GM23248 (cell line): ENCODE measurements at regions not wholly inside any gene's neighbourhood (a gene's known extent, or its start where the extent isn't known, plus 50 kb on each side); places are given as distances from the start of the nearest gene placed in this dataset.

Source experiments
- DNase-seq: peaks from one replicate; pipeline ENCODE4 v3.0.0-alpha.2; 2015
- H2AFZ ChIP-seq: fragments of 200-600 bp; sonication (generic); 2 replicates; pipeline ENCODE4 v1.6.1; 2016; ENCODE audit warnings: antibody characterized with exemption
- H3F3A ChIP-seq: fragments of 200-600 bp; sonication (generic); 2 replicates; pipeline ENCODE4 v1.6.1; 2016; ENCODE audit warnings: mild to moderate bottlenecking, antibody characterized with exemption, mixed run types; ENCODE audit not compliant: insufficient read depth
- H3K27ac ChIP-seq: fragments of 200-600 bp; sonication (generic); 2 replicates; pipeline ENCODE4 v1.5.1; 2016; ENCODE audit warnings: mild to moderate bottlenecking
- H3K27me3 ChIP-seq: fragments of 200-600 bp; sonication (generic); replicated peaks from 2 replicates; pipeline ENCODE4 v1.6.1; 2016; ENCODE audit warnings: mild to moderate bottlenecking; ENCODE audit not compliant: insufficient read depth
- H3K36me3 ChIP-seq: fragments of 200-600 bp; sonication (generic); 2 replicates; pipeline ENCODE4 v1.6.1; 2016; ENCODE audit warnings: low read depth, mild to moderate bottlenecking
- H3K4me1 ChIP-seq: fragments of 200-600 bp; sonication (generic); 2 replicates; pipeline ENCODE4 v1.6.1; 2016; ENCODE audit warnings: mild to moderate bottlenecking; ENCODE audit not compliant: insufficient read depth
- H3K4me2 ChIP-seq: fragments of 200-600 bp; sonication (generic); one replicate; pipeline ENCODE4 v1.6.1; 2016; ENCODE audit warnings: mild to moderate bottlenecking; ENCODE audit not compliant: unreplicated experiment
- H3K4me3 ChIP-seq: fragments of 200-600 bp; sonication (generic); 2 replicates; pipeline ENCODE4 v1.5.1; 2016; ENCODE audit warnings: mild to moderate bottlenecking
- H3K79me2 ChIP-seq: fragments of 200-600 bp; sonication (generic); 2 replicates; pipeline ENCODE4 v1.6.1; 2016; ENCODE audit warnings: mild to moderate bottlenecking; ENCODE audit not compliant: insufficient read depth
- H3K9ac ChIP-seq: fragments of 200-600 bp; sonication (generic); 2 replicates; pipeline ENCODE4 v1.6.1; 2016; ENCODE audit warnings: mild to moderate bottlenecking
- H3K9me2 ChIP-seq: fragments of 200-600 bp; sonication (generic); 2 replicates; pipeline ENCODE4 v1.6.1; 2016; ENCODE audit warnings: mixed run types, mild to moderate bottlenecking, moderate library complexity; ENCODE audit not compliant: insufficient read depth
- H3K9me3 ChIP-seq: fragments of 200-600 bp; sonication (generic); one replicate; pipeline ENCODE4 v1.6.1; 2017; ENCODE audit warnings: low read depth
- H4K20me1 ChIP-seq: fragments of 200-600 bp; sonication (generic); 2 replicates; pipeline ENCODE4 v1.6.0; 2016; ENCODE audit not compliant: insufficient read depth
- EZH2 ChIP-seq: fragments of 200-600 bp; sonication (generic); IDR thresholded peaks from 2 replicates; pipeline ENCODE4 v1.6.1; 2018; ENCODE audit warnings: antibody characterized with exemption, mild to moderate bottlenecking; ENCODE audit not compliant: insufficient read depth, poor library complexity, severe bottlenecking
- EZH2phosphoT487 ChIP-seq: fragments of 200-600 bp; sonication (generic); IDR thresholded peaks from 2 replicates; pipeline ENCODE4 v1.6.1; 2018; ENCODE audit warnings: antibody characterized with exemption, moderate library complexity, mild to moderate bottlenecking, low read depth; ENCODE audit not compliant: insufficient read depth
- WGBS, 2 experiments: methylation state at CpG; one replicate each; pipeline ENCODE4 v1.1.6; 2015 to 2017; ENCODE audit warnings: low lambda C conversion rate in 2 of 2, low coverage in 1 of 2; ENCODE audit errors: missing lambda C conversion rate in 2 of 2; 5-methylcytosine and 5-hydroxymethylcytosine counted together
- in situ Hi-C: fragments of 300-500 bp; cut with MboI; formaldehyde crosslinking; loops from 2 replicates; pipeline ENCODE4 v1.15.0; 2020

GRCh38 chr1:5638582-5638981, 353.6 kb downstream of the NPHP4 start:
- 15 to 16% methylated on average over 3 of the region's 3 CpGs for WGBS, 2 experiments
- TF ChIP-seq EZH2phosphoT487 (no peak), EZH2 (no peak)
- no peak overlapping the region for H3K9ac ChIP-seq

GRCh38 chr1:5637171-5637570, 355.1 kb downstream of the NPHP4 start:
- peak; percentile 9 for DNase-seq
- no peak overlapping the region for H3K9ac ChIP-seq
- no peaks in the 10 kb centered on the region for H3K9me3 ChIP-seq
- H3K27ac ChIP-seq, result no peak overlapping the region
- H3K79me2 ChIP-seq, result no peaks in the 10 kb centered on the region
- H3F3A ChIP-seq, result no peaks in the 10 kb centered on the region
- 68 to 84% methylated on average over 2 of the region's 2 CpGs for WGBS, 2 experiments
- no peaks in the 10 kb centered on the region for H3K36me3 ChIP-seq
- H4K20me1 ChIP-seq, result no peaks in the 10 kb centered on the region
- no peaks in the 10 kb centered on the region for H3K9me2 ChIP-seq
- no peaks in the 10 kb centered on the region for H3K4me1 ChIP-seq
- H3K4me3 ChIP-seq, result no peak overlapping the region
- in situ Hi-C loops, result no loop called here
- H3K4me2 ChIP-seq, result no peak overlapping the region
- no peaks in the 10 kb centered on the region for H3K27me3 ChIP-seq
- no peak for TF ChIP-seq EZH2phosphoT487
- no peak overlapping the region for H2AFZ ChIP-seq

More at GRCh38 chr1:5638582-5638981, 353.6 kb downstream of the NPHP4 start:
- in situ Hi-C loops, result no loop called here
- Histone ChIP-seq H3K9me3 (no peaks in the 10 kb centered on the region), H3K27ac (no peak overlapping the region), H3F3A (no peaks in the 10 kb centered on the region), H4K20me1 (no peaks in the 10 kb centered on the region), H3K36me3 (no peaks in the 10 kb centered on the region), H3K79me2 (no peaks in the 10 kb centered on the region), H2AFZ (no peak overlapping the region), H3K27me3 (no peaks in the 10 kb centered on the region), H3K4me1 (no peaks in the 10 kb centered on the region), H3K4me2 (no peak overlapping the region), H3K4me3 (no peak overlapping the region), H3K9me2 (no peaks in the 10 kb centered on the region)
- DNase-seq, result no peak

- TF ChIP-seq EZH2 (no peak), EZH2phosphoT487 (no peak)
- in situ Hi-C loops, result no loop called here
- H3K36me3 ChIP-seq, result no peaks in the 10 kb centered on the region
- no peaks in the 10 kb centered on the region for H3F3A ChIP-seq
- no peak overlapping the region for H3K27ac ChIP-seq
- no peaks in the 10 kb centered on the region for H3K27me3 ChIP-seq
- no peak overlapping the region for H3K9ac ChIP-seq
- WGBS, 2 experiments, result 45 to 48% methylated on average over 4 of the region's 4 CpGs
- no peaks in the 10 kb centered on the region for H3K9me3 ChIP-seq
- no peak overlapping the region for H2AFZ ChIP-seq
- no peak overlapping the region for H3K4me3 ChIP-seq
- H3K4me1 ChIP-seq, result no peaks in the 10 kb centered on the region
- no peaks in the 10 kb centered on the region for H4K20me1 ChIP-seq
- DNase-seq, result no peak
- H3K4me2 ChIP-seq, result no peak overlapping the region
- no peaks in the 10 kb centered on the region for H3K79me2 ChIP-seq
- H3K9me2 ChIP-seq, result no peaks in the 10 kb centered on the region
Observed at GRCh38 chr1:5634893-5635292, 357.3 kb downstream of the NPHP4 start.

- H3K79me2 ChIP-seq, result no peaks in the 10 kb centered on the region
- no peaks in the 10 kb centered on the region for H3F3A ChIP-seq
- H3K9me2 ChIP-seq, result no peaks in the 10 kb centered on the region
- H3K9ac ChIP-seq, result no peak overlapping the region
- H3K36me3 ChIP-seq, result no peaks in the 10 kb centered on the region
- H4K20me1 ChIP-seq, result no peaks in the 10 kb centered on the region
- H3K9me3 ChIP-seq, result no peaks in the 10 kb centered on the region
- WGBS, 2 experiments, result 60 to 66% methylated on average over 10 of the region's 10 CpGs
- no peak overlapping the region for H3K4me3 ChIP-seq
- no peak overlapping the region for H3K4me2 ChIP-seq
- no peak for TF ChIP-seq EZH2phosphoT487
- no peak for TF ChIP-seq EZH2
- H3K27me3 ChIP-seq, result no peaks in the 10 kb centered on the region
- H3K27ac ChIP-seq, result no peak overlapping the region
- no peaks in the 10 kb centered on the region for H3K4me1 ChIP-seq
- no peak for DNase-seq
- in situ Hi-C loops, result no loop called here
- no peak overlapping the region for H2AFZ ChIP-seq
Observed at GRCh38 chr1:5632814-5633213, 359.4 kb downstream of the NPHP4 start.

- H3K27ac ChIP-seq, result no peak overlapping the region
- no peaks in the 10 kb centered on the region for H3K27me3 ChIP-seq
- in situ Hi-C loops, result no loop called here
- H3K79me2 ChIP-seq, result no peaks in the 10 kb centered on the region
- 43 to 45% methylated on average over 4 of the region's 4 CpGs for WGBS, 2 experiments
- no peaks in the 10 kb centered on the region for H3F3A ChIP-seq
- H4K20me1 ChIP-seq, result no peaks in the 10 kb centered on the region
- no peak for TF ChIP-seq EZH2phosphoT487
- no peak for TF ChIP-seq EZH2
- H3K36me3 ChIP-seq, result no peaks in the 10 kb centered on the region
- no peaks in the 10 kb centered on the region for H3K4me1 ChIP-seq
- no peak overlapping the region for H3K4me3 ChIP-seq
- H3K9me2 ChIP-seq, result no peaks in the 10 kb centered on the region
- no peak overlapping the region for H3K4me2 ChIP-seq
- H2AFZ ChIP-seq, result no peak overlapping the region
- H3K9ac ChIP-seq, result no peak overlapping the region
- no peaks in the 10 kb centered on the region for H3K9me3 ChIP-seq
- no peak for DNase-seq
Observed at GRCh38 chr1:5632224-5632623, 360.0 kb downstream of the NPHP4 start.
